ENCODE measurements at regions not wholly inside any gene's neighbourhood (a gene's known extent, or its start where the extent isn't known, plus 50 kb on each side); places are given as distances from the start of the nearest gene placed in this dataset.

DNA sequence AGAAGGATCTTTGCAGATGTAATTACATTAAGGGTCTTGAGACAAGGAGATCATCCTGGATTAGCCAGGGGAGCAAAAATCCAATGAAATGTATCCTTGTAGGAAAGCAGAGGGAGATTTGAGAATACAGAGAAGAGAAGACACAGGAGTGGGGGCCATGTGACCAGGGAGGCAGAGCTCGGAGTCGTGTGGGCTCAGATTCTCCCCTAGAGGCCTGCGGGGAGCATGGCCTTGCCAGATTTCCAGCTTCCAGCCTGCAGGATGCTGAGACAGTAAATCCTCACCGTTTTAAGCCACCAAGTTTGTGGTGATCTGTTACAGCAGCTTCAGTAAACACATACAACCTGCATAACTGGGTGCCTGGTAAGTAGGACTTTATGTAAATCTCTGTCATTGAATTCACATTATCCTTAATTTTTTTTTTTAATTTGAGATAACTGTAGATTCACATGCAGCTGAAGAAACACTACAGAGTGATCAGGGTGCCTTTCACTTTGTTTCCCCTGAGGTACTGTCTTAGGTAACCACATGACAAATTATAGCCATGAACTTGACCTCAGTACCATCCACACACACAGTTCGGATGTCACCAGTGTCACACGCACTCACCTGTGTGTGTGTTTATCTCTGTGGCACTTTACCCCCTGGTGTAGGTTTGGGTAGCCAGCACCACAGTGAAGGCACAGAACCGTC lies 138.4 kb upstream of the HDAC4 start:
- DNase-seq: no peak

DNA sequence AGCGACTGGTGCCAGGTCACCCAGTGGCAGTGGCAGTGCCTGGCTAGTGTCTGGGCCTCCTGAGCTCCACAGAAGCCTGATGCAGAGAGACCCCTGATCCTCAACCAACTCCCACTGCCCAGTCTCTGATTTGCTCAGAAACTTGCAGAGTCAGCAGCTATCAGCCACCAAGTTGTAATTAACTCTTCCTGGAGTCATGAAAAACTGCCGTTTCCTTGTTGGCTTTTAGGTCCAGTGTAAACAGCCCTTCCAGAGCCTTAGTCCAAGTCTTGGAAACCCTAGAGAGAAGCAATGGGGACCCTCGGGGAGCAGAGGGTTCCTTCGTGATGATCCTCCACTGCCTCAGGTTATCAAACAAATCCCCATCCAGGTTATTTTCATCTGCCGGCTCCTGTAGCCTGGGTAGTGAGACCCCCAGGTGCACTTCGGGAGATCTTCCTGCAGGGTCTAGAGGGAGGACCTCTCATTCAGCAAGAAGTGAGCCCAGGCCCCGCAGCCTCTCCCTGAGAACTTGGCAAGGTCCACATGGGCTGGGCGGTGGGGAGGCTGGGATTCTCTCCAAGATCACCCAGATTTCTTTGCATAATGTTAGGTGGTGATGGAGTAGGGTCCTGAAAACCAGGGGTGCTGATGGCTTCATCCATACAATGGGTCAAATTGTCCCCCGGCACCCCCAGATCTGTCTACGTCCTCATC lies 137.7 kb upstream of the HDAC4 start:
- no peak for DNase-seq

DNA sequence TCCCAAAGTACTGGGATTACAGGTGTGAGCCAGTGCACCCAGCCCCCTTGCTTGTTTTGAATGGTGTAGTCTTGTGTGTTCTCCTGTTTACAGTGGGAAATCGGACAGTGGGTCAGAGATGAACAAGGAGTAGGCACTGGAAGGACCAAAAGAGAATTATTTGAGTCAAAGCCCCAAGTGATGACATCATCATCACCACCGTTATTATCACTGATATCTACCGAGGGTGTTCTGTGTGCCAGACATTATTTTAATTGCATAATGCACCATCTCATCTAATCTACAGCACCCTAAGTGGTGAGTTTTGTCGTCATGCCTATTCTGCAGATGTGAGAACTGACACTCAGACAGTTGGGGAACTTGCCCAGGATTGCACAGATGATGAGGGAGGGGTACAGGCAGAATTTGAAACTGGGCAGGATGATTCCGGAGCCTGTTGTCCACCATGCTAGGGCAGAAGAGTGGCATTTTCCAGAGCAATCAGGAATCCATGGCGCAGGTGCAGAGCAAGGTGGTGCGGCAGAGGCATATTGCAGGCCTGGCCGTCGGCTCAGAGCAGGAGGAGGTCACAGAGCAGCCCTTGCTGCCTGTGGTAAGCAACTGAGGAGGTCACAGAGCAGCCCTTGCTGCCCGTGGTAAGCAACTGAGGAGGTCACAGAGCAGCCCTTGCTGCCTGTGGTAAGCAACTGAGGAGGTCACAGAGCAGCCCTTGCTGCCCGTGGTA lies 137.0 kb upstream of the HDAC4 start:
- no peak for DNase-seq

DNA sequence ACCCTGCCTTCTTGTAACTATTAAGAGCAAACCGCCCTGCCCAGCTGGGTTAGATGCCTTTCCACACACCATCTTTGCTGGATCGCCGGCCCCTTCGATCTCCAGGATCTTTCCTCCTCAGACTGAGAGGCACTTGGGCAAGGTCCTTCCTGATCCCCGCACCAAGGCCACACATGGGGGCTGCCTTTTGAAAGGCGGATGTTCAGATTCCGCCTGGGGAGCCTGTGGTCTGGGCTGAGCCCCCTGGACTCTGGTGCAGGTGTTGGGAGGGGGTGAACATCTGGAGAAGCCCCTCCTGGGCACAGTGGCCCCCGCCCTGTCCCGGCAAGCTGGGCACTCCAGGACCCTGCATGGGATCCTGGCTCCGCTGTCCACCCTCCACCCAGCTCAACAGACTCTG lies 135.4 kb upstream of the HDAC4 start:
- no peak for DNase-seq

DNA sequence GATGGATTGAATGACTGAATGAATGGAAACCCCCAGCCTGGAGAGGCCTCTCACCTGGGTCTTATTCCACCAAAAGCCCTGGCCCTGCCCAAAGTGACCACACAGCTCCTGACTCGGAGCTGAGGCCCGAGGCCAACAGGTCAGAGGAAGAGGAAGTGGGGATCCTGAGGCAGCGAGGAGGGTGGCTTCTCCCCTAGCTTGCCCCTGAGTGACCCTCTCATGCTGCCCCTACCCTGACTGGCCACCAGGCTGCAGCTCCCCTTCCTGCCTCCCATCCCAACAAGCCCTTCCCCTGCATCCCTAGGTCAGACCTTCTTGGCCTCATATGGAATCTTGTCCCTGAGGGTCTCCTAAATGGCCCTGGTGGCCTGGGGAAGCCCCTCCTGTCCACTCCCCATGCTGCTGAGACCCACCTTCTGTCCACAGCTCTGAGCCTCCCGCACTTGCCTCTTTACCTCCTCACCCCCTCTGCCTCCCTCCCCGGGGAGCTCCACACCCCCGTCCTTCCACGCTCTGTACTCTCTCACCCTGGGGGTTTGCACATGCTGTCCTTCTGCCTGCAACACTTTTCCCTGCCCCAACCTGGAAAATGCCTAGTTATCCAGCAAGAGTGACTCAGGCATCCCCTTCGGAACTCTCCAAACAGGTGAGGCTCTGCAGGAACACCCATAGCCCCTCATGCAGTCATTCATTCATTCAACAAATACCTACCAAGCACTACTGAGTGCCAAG lies 134.8 kb upstream of the HDAC4 start:
- DNase-seq: no peak

DNA sequence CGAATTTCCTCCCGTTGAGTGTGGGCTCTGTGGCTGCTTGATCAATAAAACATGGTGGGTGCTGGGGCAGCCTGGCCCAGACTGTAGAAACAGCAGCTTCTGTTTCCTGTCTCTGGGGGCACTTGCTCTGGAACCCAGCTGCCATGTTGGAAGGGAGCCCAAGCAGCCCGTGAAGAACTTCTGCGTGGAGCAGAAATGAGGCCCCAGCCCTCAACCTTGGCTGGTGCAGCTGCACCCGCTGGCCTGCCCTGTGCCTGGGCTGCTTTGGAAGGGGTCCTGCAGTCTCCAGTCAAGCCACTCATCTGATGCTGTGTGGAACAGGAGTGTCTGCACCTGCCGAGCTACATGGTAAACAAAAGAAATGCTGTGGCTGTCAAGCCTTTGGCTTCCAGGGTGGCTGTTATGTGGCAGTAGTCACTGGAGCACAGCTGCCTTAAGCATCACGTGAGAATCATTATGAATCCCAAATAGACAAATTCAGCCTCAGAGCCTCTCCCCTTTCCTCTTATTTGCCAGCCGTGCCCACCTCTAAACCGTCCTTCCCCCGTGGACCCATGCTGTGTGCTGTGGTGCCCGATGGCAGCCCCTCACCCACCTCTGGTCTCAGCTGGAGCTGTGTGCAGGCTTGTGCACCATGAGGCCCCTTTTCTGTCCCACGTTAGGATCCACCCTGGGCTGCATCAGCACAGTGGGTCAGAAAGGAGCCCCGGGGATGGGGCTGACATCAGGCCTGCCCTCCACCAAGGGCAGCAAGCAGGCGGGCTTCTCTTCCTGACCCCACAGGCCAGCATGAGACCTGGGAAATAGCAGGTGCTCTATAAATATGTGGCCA lies 134.0 kb upstream of the HDAC4 start:
- no peak for DNase-seq

DNA sequence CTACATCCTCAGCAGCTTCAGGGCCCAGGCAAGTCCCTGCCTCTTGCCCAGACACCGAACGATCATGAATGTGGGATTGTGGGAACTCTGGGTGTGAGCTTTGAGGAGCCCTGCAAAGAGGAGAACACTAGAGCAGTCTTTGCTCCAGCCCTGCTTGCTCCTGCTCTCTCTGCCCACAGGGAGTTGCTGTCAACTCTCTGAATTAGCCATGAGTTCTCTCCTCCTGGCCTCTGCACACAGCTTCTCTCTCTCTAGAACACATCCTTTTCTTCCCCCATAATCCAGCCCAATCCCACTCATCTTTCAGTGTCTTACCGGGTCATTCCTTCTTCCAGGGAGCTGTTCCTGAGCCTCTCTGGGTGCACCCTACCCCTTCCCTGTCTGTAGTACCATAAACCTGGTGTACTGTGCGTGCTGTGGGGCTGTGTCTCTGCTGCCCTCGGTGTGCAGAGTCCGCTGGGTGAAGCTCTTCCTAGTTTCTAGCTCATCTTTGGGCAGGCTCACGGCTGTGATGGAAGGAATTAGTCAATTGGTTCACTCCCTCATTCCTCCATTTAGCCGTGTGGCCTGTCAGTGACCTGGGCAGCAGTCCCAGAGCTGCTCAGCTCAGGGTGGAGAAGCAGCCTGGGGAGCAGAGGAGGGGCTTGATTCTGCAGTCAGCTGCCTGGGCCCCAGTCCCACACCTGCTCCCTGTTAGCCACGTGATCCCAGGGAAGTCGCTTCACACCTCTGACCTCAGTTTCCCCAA lies 132.9 kb upstream of the HDAC4 start:
- no peak for DNase-seq

DNA sequence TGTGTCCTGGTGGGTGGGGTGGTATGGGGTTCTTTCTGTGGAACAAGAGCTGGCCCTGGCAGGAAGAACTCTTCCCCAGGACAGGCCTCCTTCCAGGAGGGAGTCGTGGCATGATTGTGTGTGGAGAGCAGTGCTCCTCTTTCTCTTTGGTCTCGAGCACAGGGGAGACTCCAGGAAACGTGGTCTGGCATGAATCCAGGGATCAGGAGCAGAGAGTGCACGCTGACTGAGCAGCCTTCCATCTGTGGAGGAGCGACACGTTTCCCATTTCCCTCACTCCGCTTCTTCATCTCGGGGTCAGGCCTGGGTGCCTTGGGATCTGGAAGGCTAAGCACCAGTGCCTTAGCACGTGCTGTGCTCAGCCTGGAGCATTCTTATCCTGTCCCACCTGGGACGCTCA lies 132.0 kb upstream of the HDAC4 start:
- no peak for DNase-seq

DNA sequence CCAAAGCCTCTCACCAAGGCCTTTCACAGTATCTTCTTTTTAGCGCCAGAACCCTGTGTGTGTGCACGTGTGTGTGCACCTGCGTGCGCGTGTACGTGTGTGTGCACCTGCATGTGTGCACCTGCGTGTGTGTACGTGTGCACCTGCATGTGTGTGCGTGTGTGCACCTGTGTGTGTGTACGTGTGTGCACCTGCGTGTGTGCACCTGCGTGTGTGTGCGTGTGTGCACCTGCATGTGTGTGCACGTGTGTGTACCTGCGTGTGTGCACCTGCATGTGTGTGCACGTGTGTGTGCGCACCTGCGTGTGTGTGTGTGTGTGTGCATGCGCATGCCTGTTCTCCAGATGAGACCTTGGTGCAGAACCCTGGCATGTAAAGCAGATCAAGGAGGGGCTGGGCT lies 131.4 kb upstream of the HDAC4 start:
- DNase-seq: no peak

DNA sequence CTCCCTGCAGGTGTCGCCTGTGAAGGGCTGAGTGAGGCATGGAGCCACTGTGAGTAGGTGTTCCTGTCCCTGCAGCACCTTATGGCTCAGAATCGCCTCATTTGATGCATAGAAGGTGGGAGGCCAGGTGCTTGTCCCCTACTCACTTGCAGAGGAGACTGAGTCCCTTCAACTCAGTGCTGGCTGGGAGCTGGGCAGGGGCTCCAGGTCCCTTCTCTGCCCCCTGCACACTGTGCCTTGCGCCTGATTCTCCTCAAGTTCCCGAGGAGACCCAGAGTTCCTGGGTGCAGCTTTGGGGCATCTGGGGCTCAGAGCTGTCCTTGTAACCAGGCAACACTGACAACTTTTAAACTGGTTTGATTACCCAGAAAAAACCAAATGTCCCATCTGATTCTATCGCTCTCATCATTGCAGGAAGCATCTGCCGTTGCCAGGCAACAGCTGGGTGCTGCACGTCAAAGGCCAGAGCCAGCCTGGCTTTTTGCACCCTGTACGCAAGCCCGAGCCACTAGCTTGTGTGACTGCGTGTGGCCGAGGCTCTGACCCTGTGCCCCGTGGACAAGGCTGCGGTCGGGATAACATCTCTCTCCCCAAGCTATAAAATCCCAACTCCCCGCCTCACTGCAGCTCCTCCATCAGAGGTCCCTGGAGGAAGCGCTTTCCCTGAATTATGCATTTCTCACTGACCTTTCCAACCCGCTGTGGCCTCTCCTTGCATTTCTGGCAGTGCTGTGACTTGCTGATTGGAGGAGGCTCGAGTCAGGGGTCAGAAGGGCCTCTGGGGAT lies 130.8 kb upstream of the HDAC4 start:
- no peak for DNase-seq

DNA sequence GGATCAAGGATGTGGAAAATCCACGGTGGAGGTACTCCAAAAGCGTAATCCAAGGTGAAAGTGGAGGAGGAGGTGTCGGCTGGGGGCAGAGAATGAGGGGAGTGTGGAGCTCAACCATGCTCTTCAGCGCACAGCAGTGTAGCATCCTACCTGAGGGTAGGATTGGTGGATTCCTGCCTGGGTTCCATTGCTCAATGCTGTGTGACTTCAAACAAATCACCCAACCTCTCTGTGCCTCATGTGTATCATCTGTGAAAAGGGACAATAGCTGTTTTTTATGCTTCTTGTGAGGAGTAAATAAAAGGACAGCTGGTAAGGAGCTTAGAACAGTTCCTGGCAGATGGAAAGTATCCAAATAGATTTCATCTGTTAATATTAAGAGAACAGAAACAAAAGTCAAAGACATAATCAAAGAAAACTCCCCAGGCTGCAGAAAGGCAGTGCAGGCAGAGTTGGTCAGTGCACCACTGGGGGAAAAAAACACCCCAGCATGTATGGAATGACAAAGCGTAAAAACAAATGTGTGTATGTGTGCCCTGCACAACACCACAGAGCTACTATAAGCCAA lies 130.0 kb upstream of the HDAC4 start:
- DNase-seq: no peak

DNA sequence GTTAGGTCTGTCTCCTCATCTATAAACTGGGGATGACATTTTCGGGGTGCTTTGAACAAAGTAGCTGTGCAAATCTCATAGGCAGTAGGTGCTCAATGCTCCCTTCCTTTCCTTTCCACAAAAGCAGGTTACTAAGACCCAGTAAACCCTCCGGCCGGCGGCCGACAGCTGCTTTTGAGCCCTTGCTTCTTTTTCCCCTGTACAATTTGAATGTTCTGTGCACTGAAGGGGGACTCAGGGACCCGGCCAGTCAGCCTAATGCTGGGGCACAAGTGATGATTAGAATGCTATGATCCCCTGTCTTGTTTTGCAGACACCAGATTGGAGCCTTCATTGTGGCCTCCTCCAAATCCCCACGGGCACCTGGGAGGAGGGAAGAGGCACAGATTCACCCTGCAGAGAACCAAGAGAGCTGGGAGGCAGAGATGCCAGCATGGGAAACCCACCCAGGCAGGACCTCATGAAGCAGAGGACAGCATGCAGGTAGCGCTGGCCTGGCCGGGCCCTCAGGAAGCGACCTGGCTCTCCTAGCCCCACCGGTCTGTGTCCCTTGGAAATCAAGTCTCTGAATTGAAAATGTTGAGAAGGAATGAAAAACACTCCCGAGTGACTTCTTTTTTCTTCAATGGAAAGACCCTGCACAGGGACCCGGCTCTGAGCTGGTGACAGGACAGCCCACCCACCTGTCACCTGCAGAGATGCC lies 128.6 kb upstream of the HDAC4 start:
- DNase-seq: no peak

DNA sequence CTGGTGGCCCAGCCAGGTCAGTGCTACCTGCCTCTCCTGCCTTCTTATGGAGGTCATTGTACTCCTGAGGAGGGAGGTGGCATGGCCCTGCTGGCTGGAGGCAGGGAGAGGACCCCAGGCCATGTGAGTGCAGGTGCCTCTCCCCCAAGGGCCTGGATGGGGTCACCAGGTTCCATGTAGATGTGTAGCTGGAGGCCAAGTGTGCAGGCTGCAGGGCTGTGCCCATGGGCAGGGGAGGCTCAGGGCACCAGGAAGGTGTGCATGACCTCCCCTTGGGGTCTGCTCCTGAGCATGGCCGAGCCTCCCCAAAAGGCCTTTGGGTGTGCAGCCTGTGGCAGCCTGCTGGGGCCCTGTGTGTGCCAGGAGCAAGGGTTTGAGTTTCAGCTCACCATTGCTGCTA lies 128.1 kb upstream of the HDAC4 start:
- no peak for DNase-seq

DNA sequence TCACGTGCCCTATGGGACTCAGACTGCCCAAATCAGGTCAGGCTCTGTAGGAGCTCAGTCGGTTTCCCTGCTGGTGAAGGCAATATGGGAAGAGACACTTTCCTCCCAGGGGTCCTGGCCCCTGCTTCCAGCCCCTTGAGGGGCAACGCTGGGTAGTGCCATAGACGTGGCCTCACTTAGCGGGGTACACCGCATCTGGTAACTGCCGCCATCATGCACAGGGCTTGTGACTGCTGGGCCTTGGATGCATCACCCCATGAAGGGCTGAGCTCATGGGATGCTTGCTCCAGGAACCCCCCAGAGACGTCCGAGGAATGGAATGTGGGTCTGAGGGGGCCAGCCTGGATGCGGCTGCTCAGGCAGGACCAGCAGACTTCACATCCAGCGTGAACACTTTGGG lies 127.3 kb upstream of the HDAC4 start:
- no peak for DNase-seq

DNA sequence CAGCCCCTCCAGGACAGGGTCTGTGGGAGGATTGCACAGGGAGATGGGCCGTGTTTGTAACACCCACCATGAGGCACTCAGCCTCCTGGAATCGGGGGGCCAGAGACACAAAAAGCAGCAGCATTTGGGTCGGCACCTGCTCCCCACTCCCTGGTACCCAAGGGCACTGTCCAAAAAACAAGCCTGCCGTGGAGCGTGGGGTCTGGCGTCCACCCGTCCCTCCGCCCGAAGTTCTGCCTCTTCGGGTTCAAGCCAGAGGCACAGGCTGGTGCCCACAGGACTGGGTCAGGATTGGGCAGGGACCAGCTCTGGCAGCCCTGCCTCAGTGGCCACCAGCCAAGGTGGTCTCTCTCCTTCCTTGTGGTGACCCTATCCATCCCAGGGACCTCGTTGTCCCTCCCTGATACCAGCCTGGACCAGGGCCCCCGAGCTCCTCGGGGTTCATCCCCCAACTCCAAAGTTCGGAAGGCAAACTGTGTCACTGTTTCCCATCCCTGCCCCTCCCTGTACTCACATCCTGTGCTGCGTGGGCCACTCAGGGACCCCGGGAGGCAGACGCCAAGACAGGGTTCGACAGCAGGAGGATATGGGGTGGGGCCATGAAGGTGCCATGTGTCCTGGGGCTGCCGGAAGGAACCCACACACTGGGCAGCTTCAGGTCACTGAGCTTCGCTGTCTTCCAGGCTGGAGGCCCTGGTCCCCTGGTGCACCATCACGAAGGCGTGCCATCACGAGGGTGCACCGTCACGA lies 126.0 kb upstream of the HDAC4 start:
- DNase-seq: no peak

DNA sequence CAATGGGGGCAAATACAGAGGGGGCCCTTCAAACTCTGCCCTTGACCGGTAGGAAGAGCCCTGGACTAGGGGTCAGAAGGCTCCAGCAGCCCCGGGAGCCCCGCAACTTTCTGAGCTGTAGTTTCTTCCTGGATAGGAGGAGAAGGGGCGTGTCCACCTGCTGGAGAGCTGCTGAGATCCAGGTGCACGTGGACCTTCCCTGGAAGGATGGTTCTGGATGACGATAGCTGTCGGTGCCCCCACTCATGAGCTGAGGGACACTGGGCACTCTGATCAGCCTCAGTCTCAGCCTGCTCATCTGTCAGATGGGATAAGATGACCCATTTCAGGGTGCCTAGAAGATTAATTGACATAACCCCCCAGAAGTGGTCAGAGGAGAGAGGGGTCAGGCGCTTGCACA lies 125.2 kb upstream of the HDAC4 start:
- no peak for DNase-seq

DNA sequence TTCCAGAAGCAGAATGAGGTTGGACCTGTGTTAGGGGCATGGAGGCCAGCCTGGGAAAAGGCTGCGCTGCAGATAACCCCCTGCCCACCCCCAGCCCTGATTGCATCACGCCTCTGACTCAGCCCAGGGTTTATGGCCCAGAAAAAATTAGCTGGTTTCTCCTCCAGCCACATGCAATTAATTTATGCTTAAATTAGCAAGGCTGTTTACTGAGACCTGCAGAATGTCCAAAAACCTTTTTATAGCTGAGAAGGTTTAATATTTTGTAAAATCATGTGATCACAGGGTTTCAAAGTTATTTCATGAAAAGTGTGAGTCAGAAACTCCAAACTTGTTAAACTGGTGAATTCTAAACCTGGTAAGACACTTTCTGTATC lies 123.1 kb upstream of the HDAC4 start:
- DNase-seq: no peak

DNA sequence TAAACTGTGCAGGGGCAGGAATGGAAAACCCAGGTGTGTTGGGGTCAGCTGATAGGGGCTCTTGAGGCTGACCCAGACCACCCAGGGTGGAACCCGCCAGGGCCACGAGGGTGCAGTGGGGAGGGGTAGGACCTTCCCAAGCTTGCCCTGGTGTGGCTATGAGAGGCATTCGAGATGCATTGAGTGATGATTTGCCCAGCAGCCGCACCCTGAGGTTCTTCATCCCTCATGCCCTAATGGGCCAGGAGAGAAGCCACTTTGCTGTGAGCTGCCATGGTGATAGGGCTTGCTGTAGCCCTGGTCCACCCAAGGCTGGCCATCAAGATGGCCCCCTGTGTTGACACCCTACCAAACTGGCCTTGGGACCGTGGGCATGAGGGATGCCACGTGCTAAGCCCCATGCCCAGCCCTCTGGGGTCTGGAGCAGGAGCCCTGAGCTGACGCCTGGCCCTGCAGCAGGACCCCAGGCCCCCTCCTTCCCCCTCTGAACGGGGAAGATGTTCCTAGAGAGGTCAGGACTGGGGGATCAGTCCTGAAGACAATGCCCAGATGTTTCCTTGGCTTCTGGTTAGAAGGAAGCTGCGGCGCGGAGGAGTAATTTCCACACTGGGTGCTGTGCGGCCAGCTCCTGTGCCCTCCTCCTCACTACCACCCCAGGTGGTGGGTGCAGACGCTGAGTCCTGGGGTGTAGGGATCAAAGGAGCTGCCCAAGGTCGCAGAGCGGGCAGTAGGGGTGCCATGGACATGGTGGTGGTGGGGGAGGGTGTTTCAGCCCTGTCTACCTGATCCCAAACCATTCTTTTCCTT lies 122.5 kb upstream of the HDAC4 start:
- no peak for DNase-seq

Data from fibroblast of skin of scalp (primary cell).